Liver (tissue), 8 donors: ENCODE measurements at regions not wholly inside any gene's neighbourhood (a gene's known extent, or its start where the extent isn't known, plus 50 kb on each side); places are given as distances from the start of the nearest gene placed in this dataset.

Experiments
- DNase-seq: peaks from one replicate; pipeline ENCODE4 v3.0.0-alpha.2; 2017; ENCODE audit warnings: low spot score
- H3K27ac ChIP-seq, 2 donors: one replicate each; pipeline ENCODE4 v1.7.0; 2013; ENCODE audit warnings: inconsistent platforms in 2 of 2, low read length in 2 of 2, control low read depth in 1 of 2, low read depth in 1 of 2, mild to moderate bottlenecking in 1 of 2
- H3K27me3 ChIP-seq, 4 donors: one replicate each; pipeline versions ENCODE4 v1.6.1 to v1.7.0; 2013; ENCODE audit warnings: low read length in 3 of 4, inconsistent platforms in 1 of 4, mild to moderate bottlenecking in 1 of 4, moderate library complexity in 1 of 4; ENCODE audit not compliant: control insufficient read depth in 4 of 4, insufficient read depth in 4 of 4
- H3K36me3 ChIP-seq, 4 donors: one replicate each; pipeline versions ENCODE4 v1.6.1 to v1.7.0; 2013; ENCODE audit warnings: low read length in 3 of 4, mild to moderate bottlenecking in 3 of 4, low read depth in 1 of 4, moderate library complexity in 1 of 4; ENCODE audit not compliant: control insufficient read depth in 4 of 4, insufficient read depth in 3 of 4
- H3K4me1 ChIP-seq, 4 donors: one replicate each; pipeline versions ENCODE4 v1.6.1 to v1.7.0; 2013; ENCODE audit warnings: low read length in 3 of 4, mild to moderate bottlenecking in 3 of 4, moderate library complexity in 1 of 4; ENCODE audit not compliant: control insufficient read depth in 4 of 4, insufficient read depth in 4 of 4
- H3K4me3 ChIP-seq, 3 donors: one replicate each; pipeline versions ENCODE4 v1.6.1 to v1.7.0; 2013; ENCODE audit warnings: low read length in 3 of 3, control low read depth in 1 of 3, low read depth in 1 of 3, mild to moderate bottlenecking in 1 of 3
- H3K9ac ChIP-seq, 2 donors: one replicate each; pipeline ENCODE4 v1.7.0; 2013; ENCODE audit warnings: low read length in 2 of 2, mild to moderate bottlenecking in 2 of 2, moderate library complexity in 2 of 2, control low read depth in 1 of 2, low read depth in 1 of 2
- H3K9me3 ChIP-seq, 4 donors: one replicate each; pipeline versions ENCODE4 v1.6.1 to v1.7.0; 2013; ENCODE audit warnings: low read length in 3 of 4; ENCODE audit not compliant: control insufficient read depth in 4 of 4
- EGR1 ChIP-seq, 2 donors: IDR thresholded peaks; 2 replicates each; pipeline ENCODE4 v1.6.1; 2016 to 2018; ENCODE audit warnings: antibody characterized with exemption in 2 of 2, low read depth in 2 of 2
- FOXA1 ChIP-seq: IDR thresholded peaks from 2 replicates; pipeline ENCODE4 v1.6.1; 2016; ENCODE audit warnings: antibody characterized with exemption
- FOXA2 ChIP-seq: IDR thresholded peaks from 2 replicates; pipeline ENCODE4 v1.6.1; 2016; ENCODE audit warnings: antibody characterized with exemption
- GABPA ChIP-seq, 2 donors: IDR thresholded peaks in 1 of 2; conservative IDR thresholded peaks in 1 of 2; 2 replicates each; pipeline ENCODE4 v1.6.1; 2016; ENCODE audit warnings: antibody characterized with exemption in 2 of 2, mild to moderate bottlenecking in 1 of 2, moderate library complexity in 1 of 2
- HNF4A ChIP-seq, 2 donors: conservative IDR thresholded peaks; 2 replicates each; pipeline ENCODE4 v1.6.1; 2016; ENCODE audit warnings: antibody characterized with exemption in 2 of 2, mild to moderate bottlenecking in 2 of 2
- HNF4G ChIP-seq: IDR thresholded peaks from 2 replicates; pipeline ENCODE4 v1.6.1; 2016; ENCODE audit warnings: antibody characterized with exemption
- NR2F2 ChIP-seq: IDR thresholded peaks from 2 replicates; pipeline ENCODE4 v1.6.1; 2016; ENCODE audit warnings: antibody characterized with exemption
- RAD21 ChIP-seq, 2 donors: IDR thresholded peaks; 2 replicates each; pipeline ENCODE4 v1.6.1; 2016; ENCODE audit warnings: antibody characterized with exemption in 2 of 2, mild to moderate bottlenecking in 2 of 2
- RXRA ChIP-seq, 2 donors: IDR thresholded peaks; 2 replicates each; pipeline ENCODE4 v1.6.1; 2017 to 2018; ENCODE audit warnings: antibody characterized with exemption in 2 of 2, mild to moderate bottlenecking in 1 of 2
- TAF1 ChIP-seq: conservative IDR thresholded peaks from 2 replicates; pipeline ENCODE4 v1.6.1; 2016; ENCODE audit warnings: antibody characterized with exemption, mild to moderate bottlenecking
- YY1 ChIP-seq: IDR thresholded peaks from 2 replicates; pipeline ENCODE4 v1.6.1; 2016; ENCODE audit warnings: antibody characterized with exemption, mild to moderate bottlenecking
- WGBS: extraction: QIAGEN DNeasy Blood & Tissue Kit; methylation state at CpG from one replicate; pipeline ENCODE4 v1.1.7; 2013; 5-methylcytosine and 5-hydroxymethylcytosine counted together
- TF ChIP-seq, protein P1 (sequence below): IDR thresholded peaks from 2 replicates; pipeline ENCODE4 v1.6.1; 2016; ENCODE audit warnings: antibody characterized with exemption
- TF ChIP-seq, protein P2 (sequence below): IDR thresholded peaks from 2 replicates; pipeline ENCODE4 v1.6.1; 2016; ENCODE audit warnings: antibody characterized with exemption
- TF ChIP-seq, protein P3 (sequence below): IDR thresholded peaks from 2 replicates; pipeline ENCODE4 v1.6.1; 2016; ENCODE audit warnings: antibody characterized with exemption
- TF ChIP-seq, protein P4 (sequence below): IDR thresholded peaks from 2 replicates; pipeline ENCODE4 v1.6.1; 2016; ENCODE audit warnings: antibody characterized with exemption, mild to moderate bottlenecking
- TF ChIP-seq, protein P5 (sequence below): fragments of 150-350 bp; IDR thresholded peaks from 2 replicates; pipeline ENCODE4 v1.5.1; 2017; ENCODE audit warnings: improper control_type of control experiment, low read depth, low read length; ENCODE audit not compliant: missing input control
- donor health status: healthy.
- donor health status: healthy.
- donor health status: healthy.
- donor health status: healthy.
- donor health status: healthy.

DNA sequence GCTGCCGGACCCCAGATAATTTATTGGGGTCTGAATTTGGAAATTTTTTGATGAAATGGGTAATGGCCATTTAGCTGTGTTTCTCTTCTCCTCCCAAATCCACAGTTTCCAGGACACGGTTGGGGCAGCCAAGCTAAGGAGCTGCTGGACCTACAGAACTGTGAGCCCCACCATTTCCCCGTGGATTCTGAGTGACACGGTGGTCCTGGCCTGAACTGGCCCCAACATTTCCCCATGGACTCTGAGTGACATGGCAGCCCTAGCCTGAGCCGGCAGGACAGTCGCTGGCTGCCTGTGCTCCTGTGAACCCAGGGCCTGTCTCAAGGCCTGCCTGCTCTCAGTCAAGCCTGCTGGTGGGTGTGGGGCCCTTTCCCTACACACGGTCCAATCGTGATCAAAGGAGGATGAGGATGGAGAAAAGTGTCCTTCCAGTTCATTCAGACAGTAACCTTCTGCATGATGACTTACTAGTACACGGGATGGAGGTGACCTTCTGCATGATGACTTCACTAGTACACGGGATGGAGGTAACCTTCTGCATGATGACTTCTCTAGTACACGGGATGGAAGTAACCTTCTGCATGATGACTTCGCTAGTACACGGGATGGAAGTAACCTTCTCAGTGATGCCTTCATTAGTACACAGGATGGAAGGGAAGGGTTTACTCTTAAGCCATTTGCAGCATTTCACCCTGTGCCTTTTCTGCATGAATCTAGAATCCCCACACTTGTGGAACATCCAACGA lies 359.9 kb downstream of the GLRX3 start:
- H3K27ac ChIP-seq, result no peak overlapping the region
- no peak overlapping the region for H3K4me3 ChIP-seq
- no peaks in the 10 kb centered on the region for H3K4me1 ChIP-seq
- DNase-seq, result no peak
- peaks cover 0 to 3% (median 2%) of the 10 kb centered on the region in 4 donors for H3K9me3 ChIP-seq
- H3K36me3 ChIP-seq, result no peaks in the 10 kb centered on the region
- H3K9ac ChIP-seq, result no peak overlapping the region
- H3K27me3 ChIP-seq, result no peaks in the 10 kb centered on the region
- TF ChIP-seq, protein P1, sequence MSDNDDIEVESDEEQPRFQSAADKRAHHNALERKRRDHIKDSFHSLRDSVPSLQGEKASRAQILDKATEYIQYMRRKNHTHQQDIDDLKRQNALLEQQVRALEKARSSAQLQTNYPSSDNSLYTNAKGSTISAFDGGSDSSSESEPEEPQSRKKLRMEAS, result no peak
- TF ChIP-seq HNF4A (conservative IDR thresholded peaks at IDR 0.05) (no peak), FOXA1 (no peak), NR2F2 (no peak), HNF4G (no peak), FOXA2 (no peak), RXRA (IDR thresholded peaks at IDR 0.05) (no peak)
- 82% methylated on average over 14 of the region's 14 CpGs for WGBS

DNA sequence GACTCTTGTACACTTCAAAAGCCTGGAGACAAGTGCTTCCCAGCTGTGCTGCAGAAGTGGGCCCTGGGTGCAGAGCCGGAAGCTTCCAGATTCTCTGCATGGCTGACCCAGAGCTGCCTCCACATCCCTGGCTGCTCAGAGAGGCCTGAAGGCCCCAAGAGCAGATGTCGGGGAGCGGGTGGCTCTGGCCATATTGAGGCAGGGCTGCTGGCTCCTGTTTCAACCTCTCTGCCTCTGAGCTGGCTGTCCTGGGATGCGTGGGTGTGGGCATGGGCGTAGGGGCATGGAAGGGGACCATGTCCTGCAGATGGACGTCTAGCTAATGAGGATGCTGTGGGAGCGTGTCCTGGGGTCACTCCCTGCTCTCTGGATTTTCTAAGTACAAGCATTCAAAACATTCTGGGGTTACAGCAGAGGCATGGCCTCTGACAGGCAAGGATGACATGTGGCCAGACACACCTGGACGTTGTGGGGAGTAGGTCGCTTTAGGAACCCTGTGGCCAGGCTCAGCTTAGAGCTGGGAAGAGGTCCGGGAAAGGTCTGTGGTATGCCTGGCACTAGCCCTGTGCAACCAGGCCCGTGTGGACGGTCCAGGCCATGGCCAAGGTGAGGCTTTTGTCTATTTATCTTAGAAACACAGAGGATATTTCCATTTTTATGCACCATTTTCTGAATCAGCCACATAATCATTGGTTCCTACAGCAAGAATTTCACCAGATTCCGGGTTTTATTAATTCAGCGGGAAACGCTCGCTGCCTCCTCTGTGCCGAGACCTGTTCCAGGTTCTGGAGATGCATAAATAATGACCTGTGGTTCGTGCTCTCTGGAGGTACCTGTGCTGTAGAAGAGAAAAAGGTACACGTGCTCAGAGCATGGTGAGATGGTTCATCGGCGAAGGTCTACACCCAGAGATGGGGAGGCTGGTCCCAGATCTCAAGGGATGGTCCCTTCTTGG lies 361.1 kb downstream of the GLRX3 start:
- DNase-seq, result no peak
- no peaks in the 10 kb centered on the region for H3K36me3 ChIP-seq
- TF ChIP-seq FOXA1, result no peak
- no peak for TF ChIP-seq GABPA (IDR thresholded peaks at IDR 0.05 in 1 of 2, conservative IDR thresholded peaks at IDR 0.05 in 1 of 2)
- TF ChIP-seq, protein P2, sequence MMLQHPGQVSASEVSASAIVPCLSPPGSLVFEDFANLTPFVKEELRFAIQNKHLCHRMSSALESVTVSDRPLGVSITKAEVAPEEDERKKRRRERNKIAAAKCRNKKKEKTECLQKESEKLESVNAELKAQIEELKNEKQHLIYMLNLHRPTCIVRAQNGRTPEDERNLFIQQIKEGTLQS, result no peak
- no peak for TF ChIP-seq RXRA (IDR thresholded peaks at IDR 0.05)
- TF ChIP-seq, protein P3, sequence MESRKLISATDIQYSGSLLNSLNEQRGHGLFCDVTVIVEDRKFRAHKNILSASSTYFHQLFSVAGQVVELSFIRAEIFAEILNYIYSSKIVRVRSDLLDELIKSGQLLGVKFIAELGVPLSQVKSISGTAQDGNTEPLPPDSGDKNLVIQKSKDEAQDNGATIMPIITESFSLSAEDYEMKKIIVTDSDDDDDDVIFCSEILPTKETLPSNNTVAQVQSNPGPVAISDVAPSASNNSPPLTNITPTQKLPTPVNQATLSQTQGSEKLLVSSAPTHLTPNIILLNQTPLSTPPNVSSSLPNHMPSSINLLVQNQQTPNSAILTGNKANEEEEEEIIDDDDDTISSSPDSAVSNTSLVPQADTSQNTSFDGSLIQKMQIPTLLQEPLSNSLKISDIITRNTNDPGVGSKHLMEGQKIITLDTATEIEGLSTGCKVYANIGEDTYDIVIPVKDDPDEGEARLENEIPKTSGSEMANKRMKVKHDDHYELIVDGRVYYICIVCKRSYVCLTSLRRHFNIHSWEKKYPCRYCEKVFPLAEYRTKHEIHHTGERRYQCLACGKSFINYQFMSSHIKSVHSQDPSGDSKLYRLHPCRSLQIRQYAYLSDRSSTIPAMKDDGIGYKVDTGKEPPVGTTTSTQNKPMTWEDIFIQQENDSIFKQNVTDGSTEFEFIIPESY, result no peak
- TF ChIP-seq, protein P1, result no peak
- TF ChIP-seq EGR1 (IDR thresholded peaks at IDR 0.05; ENCODE audit: low read depth in 2 of 2), result no peak
- TF ChIP-seq YY1, result no peak
- TF ChIP-seq, protein P4, sequence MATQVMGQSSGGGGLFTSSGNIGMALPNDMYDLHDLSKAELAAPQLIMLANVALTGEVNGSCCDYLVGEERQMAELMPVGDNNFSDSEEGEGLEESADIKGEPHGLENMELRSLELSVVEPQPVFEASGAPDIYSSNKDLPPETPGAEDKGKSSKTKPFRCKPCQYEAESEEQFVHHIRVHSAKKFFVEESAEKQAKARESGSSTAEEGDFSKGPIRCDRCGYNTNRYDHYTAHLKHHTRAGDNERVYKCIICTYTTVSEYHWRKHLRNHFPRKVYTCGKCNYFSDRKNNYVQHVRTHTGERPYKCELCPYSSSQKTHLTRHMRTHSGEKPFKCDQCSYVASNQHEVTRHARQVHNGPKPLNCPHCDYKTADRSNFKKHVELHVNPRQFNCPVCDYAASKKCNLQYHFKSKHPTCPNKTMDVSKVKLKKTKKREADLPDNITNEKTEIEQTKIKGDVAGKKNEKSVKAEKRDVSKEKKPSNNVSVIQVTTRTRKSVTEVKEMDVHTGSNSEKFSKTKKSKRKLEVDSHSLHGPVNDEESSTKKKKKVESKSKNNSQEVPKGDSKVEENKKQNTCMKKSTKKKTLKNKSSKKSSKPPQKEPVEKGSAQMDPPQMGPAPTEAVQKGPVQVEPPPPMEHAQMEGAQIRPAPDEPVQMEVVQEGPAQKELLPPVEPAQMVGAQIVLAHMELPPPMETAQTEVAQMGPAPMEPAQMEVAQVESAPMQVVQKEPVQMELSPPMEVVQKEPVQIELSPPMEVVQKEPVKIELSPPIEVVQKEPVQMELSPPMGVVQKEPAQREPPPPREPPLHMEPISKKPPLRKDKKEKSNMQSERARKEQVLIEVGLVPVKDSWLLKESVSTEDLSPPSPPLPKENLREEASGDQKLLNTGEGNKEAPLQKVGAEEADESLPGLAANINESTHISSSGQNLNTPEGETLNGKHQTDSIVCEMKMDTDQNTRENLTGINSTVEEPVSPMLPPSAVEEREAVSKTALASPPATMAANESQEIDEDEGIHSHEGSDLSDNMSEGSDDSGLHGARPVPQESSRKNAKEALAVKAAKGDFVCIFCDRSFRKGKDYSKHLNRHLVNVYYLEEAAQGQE, result no peak
- TF ChIP-seq, protein P5, sequence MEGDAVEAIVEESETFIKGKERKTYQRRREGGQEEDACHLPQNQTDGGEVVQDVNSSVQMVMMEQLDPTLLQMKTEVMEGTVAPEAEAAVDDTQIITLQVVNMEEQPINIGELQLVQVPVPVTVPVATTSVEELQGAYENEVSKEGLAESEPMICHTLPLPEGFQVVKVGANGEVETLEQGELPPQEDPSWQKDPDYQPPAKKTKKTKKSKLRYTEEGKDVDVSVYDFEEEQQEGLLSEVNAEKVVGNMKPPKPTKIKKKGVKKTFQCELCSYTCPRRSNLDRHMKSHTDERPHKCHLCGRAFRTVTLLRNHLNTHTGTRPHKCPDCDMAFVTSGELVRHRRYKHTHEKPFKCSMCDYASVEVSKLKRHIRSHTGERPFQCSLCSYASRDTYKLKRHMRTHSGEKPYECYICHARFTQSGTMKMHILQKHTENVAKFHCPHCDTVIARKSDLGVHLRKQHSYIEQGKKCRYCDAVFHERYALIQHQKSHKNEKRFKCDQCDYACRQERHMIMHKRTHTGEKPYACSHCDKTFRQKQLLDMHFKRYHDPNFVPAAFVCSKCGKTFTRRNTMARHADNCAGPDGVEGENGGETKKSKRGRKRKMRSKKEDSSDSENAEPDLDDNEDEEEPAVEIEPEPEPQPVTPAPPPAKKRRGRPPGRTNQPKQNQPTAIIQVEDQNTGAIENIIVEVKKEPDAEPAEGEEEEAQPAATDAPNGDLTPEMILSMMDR, result no peak
- no peak for TF ChIP-seq HNF4A (conservative IDR thresholded peaks at IDR 0.05)
- TF ChIP-seq NR2F2, result no peak
- TF ChIP-seq RAD21 (IDR thresholded peaks at IDR 0.05), result no peak
- TF ChIP-seq HNF4G, result no peak
- TF ChIP-seq TAF1, result no peak
- TF ChIP-seq FOXA2, result no peak
- no peaks in the 10 kb centered on the region for H3K4me1 ChIP-seq
- peaks cover 0 to 3% (median 2%) of the 10 kb centered on the region in 4 donors for H3K9me3 ChIP-seq
- no peak overlapping the region for H3K4me3 ChIP-seq
- H3K9ac ChIP-seq, result no peak overlapping the region
- H3K27ac ChIP-seq, result no peak overlapping the region
- 83% methylated on average over 21 of the region's 21 CpGs for WGBS
- H3K27me3 ChIP-seq, result no peaks in the 10 kb centered on the region
